GM18951 (cell line): ENCODE measurements at regions not wholly inside any gene's neighbourhood (a gene's known extent, or its start where the extent isn't known, plus 50 kb on each side); places are given as distances from the start of the nearest gene placed in this dataset.

Source experiments
- POLR2A ChIP-seq: IDR thresholded peaks from 4 replicates; pipeline ENCODE4 v1.6.1; 2011; ENCODE audit warnings: mild to moderate bottlenecking; ENCODE audit not compliant: insufficient read length, insufficient read depth; ENCODE audit errors: extremely low read depth
- in situ Hi-C: fragments of 300-500 bp; cut with MboI; formaldehyde crosslinking; loops from one replicate; pipeline ENCODE4 v1.12.0; 2022; ENCODE audit warnings: low sequenced_read_pairs, mixed read lengths, inconsistent platforms; ENCODE audit not compliant: unreplicated experiment

DNA sequence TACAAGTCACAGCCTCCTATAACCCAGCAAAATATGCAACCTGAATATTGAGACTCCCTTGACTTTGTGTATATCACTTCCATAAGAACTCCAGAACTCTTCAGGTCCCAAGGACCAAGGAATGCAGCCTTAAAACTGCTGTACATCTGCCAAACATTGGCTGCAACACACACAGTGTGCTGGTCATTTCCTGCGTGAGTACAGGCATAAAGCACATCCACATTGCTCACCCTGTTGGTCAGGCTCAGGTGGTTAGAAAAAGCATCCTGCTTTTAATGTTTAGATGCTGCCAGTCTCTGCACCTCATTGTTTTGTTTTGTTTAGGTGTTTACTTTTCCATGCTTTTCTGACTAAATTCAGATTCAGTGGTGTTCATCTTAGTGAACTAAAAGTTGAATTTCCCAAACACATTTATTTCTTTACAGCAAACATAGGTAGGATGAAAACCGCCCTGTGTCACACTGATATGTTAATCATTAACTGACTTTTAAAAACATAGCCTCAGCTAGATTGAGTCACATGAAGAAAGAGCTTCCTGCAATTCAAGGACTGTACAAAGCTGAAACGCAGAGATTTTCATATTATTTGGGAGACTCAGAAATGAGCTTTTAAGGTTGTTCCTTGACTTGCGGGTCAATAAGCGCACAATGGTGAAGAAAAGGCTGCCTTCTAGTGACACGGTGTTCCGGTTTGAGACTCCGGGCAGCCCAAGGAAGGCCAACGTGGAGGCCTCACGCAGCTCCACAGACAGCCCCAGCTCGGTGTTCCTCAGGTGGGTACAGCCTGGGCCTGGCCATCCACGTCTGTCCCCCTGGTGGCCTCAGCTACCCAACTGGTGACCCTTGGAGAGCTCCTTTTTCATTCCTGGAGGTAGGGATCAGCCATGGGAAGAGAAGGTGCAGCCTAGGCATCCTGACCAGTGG, 52.2 kb upstream of the GRAMD2B start:
- no peak for TF ChIP-seq POLR2A
- in situ Hi-C loops = no loop called here

DNA sequence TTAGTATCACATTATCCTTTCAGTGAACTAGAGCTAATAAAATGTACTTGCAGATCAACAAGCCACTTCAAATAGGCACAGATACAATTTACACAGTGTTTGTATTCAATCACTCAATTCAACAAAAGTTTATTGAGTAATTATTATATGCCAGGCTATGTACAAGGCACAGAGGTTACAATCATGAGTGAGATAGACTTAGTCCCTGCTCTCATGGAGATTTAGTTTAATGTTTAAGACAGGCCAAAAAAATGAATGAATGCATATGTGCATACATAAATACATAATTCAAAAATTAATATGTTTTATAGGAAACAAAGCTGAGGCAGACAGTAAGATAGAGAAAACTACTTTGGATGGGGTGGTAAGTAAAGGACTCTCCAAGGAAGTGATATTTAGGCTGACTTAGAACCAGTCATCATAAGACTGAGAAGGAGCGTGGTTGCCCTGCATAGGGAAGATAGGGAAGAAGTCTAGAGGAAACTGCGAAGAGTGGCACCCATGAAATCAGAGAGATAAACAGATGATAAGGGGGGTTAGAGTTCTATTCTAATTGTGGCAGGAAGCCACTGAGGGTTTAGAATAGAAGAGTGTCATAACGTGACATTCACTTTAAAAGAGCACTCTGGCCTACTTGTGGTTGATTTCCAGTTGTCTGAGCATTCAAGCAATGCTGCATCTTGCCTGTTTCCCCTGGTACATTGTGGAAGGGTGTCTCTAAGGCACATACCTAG, 49.7 kb upstream of the GRAMD2B start:
- in situ Hi-C loops = no loop called here
- TF ChIP-seq POLR2A = no peak
